Activated CD8-positive, alpha-beta T cell treated with anti-CD3 and anti-CD28 coated beads, Interleukin-2, amount 10 ng/mL, durations not matched to agents 7 days and 5 days (primary cell): ENCODE measurements at regions not wholly inside any gene's neighbourhood (a gene's known extent, or its start where the extent isn't known, plus 50 kb on each side); places are given as distances from the start of the nearest gene placed in this dataset.

Source experiments
- ATAC-seq: fragments of 150-1000 bp; cut with Tn5 transposase; one replicate; pipeline ENCODE4 v1.10.0; 2021; ENCODE audit warnings: moderate library complexity
- CTCF ChIA-PET: fragments of 350-600 bp; sonication (Branson Sonifier 250); formaldehyde crosslinking; loops from one replicate; lab custom pipeline; 2021; ENCODE audit warnings: antibody characterized with exemption; lab: Charles Lee
- POLR2A ChIA-PET: fragments of 350-600 bp; sonication (Branson Sonifier 250); formaldehyde crosslinking; loops from one replicate; lab custom pipeline; 2021; ENCODE audit warnings: antibody characterized with exemption; lab: Charles Lee
- DNase-seq: peaks from one replicate; pipeline ENCODE4 v3.0.0-alpha.2; 2020
- H3K27ac Mint-ChIP-seq: one replicate; pipeline ENCODE4 v1.8.0; 2021; ENCODE audit warnings: mild to moderate bottlenecking, mixed read lengths
- H3K27me3 Mint-ChIP-seq: one replicate; pipeline ENCODE4 v1.8.0; 2021; ENCODE audit warnings: low read depth, mixed read lengths
- H3K36me3 Mint-ChIP-seq: one replicate; pipeline ENCODE4 v1.8.0; 2021; ENCODE audit warnings: low read depth, mixed read lengths
- H3K4me1 Mint-ChIP-seq: one replicate; pipeline ENCODE4 v1.8.0; 2021; ENCODE audit warnings: low read depth, mixed read lengths
- H3K4me3 Mint-ChIP-seq: one replicate; pipeline ENCODE4 v1.8.0; 2021; ENCODE audit warnings: mild to moderate bottlenecking, mixed read lengths
- H3K9me3 Mint-ChIP-seq: one replicate; pipeline ENCODE4 v1.8.0; 2022; ENCODE audit warnings: mixed read lengths; ENCODE audit not compliant: insufficient read depth

DNA sequence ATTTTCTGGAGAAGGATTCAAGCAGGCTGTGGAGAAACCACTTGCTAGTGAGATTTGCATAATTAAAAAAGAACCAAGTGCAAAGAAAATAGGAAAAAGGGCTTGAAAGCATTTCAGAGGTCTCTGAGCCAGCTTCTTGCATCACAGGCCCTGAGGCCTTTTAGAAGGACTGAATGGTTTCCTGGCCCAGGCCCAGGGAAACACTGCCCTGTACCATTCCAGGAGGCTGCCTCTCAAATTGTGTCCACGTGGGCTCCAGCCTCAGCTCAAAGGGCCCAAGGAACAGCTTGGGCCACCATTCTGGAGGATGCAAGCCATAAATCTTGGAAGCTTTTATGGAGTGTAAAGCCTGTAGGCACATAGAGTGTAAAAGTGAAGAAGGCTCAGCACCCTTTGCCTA lies 523.3 kb upstream of the VRK2 start:
- ChIA-PET CTCF (no interaction called here), POLR2A (no interaction called here)
- no peaks in the 10 kb centered on the region for H3K27me3 Mint-ChIP-seq
- no peaks in the 10 kb centered on the region for H3K9me3 Mint-ChIP-seq
- DNase-seq (no peak), ATAC-seq (no peak)
- H3K27ac Mint-ChIP-seq, result no peak overlapping the region
- no peaks in the 10 kb centered on the region for H3K4me1 Mint-ChIP-seq
- H3K4me3 Mint-ChIP-seq, result no peak overlapping the region
- H3K36me3 Mint-ChIP-seq, result no peaks in the 10 kb centered on the region

DNA sequence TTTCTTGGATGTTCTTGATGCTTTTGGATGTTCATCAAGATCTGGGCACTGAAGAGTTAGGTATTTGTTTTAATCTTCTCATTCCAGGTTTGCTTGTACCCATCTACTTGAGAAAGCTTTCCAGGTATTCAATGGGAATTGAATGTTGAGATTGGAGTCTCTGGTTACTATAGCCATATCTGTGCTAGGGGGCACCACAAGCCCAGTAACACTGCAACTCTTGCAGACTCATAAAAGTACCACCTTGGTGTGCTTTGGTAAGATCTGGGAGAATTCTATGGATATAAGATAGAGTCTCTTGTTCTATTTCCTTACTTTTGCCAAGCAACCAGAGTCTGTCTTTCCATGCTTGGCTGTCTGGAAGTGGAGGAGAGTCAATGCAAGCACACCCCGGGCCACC lies 518.9 kb upstream of the VRK2 start:
- CTCF ChIA-PET, result no interaction called here
- no peaks in the 10 kb centered on the region for H3K27me3 Mint-ChIP-seq
- no peaks in the 10 kb centered on the region for H3K9me3 Mint-ChIP-seq
- H3K4me1 Mint-ChIP-seq, result no peaks in the 10 kb centered on the region
- no peaks in the 10 kb centered on the region for H3K36me3 Mint-ChIP-seq
- POLR2A ChIA-PET, result no interaction called here
- no peak overlapping the region for H3K27ac Mint-ChIP-seq
- ATAC-seq (no peak), DNase-seq (no peak)
- no peak overlapping the region for H3K4me3 Mint-ChIP-seq

DNA sequence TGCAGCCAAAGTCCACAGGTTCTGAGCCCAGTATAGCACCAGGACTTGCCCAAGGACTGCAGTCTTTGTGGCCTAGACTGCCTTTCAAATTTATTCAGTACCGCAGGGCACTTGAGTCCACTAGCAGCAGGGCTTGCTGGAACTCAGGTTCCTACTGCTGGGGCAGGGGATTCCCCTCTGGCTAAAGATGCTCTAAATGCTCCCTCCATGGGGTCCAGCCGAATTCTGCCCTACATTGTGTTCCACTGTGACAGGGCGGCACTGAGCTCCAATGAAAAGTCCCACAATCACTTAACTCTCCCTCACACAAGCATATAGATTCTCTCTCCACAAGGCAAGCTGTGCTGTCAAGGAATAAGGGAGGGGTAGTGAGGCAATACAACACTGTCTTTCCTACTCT lies 518.1 kb upstream of the VRK2 start:
- Mint-ChIP-seq H3K27ac (no peak overlapping the region), H3K4me1 (no peaks in the 10 kb centered on the region), H3K27me3 (no peaks in the 10 kb centered on the region), H3K36me3 (no peaks in the 10 kb centered on the region), H3K4me3 (no peak overlapping the region), H3K9me3 (no peaks in the 10 kb centered on the region)
- ChIA-PET POLR2A (no interaction called here), CTCF (no interaction called here)
- ATAC-seq (no peak), DNase-seq (no peak)

DNA sequence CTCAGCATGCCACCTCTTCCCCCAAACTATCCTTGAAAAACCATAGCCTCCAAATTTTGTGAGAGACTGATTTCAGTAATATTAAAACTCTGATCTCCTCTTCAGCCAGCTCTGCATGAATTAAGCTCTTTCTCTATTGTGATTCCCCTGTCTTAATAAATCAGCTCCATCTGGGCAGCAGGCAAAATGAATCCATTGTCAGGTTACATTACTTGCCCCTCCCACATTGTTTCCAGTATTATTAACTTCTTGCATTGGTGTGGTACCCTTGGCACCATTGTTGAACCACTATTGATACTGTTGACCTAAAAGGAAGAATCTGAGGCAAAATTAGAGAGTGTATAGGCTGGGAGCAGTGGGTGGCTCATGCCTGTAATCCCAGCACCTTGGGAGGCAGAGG lies 512.2 kb upstream of the VRK2 start:
- H3K4me1 Mint-ChIP-seq, result no peaks in the 10 kb centered on the region
- no peaks in the 10 kb centered on the region for H3K27me3 Mint-ChIP-seq
- no peak for ATAC-seq
- ChIA-PET POLR2A (no interaction called here), CTCF (no interaction called here)
- no peak overlapping the region for H3K4me3 Mint-ChIP-seq
- H3K36me3 Mint-ChIP-seq, result no peaks in the 10 kb centered on the region
- DNase-seq, result no peak
- no peaks in the 10 kb centered on the region for H3K9me3 Mint-ChIP-seq
- no peak overlapping the region for H3K27ac Mint-ChIP-seq

DNA sequence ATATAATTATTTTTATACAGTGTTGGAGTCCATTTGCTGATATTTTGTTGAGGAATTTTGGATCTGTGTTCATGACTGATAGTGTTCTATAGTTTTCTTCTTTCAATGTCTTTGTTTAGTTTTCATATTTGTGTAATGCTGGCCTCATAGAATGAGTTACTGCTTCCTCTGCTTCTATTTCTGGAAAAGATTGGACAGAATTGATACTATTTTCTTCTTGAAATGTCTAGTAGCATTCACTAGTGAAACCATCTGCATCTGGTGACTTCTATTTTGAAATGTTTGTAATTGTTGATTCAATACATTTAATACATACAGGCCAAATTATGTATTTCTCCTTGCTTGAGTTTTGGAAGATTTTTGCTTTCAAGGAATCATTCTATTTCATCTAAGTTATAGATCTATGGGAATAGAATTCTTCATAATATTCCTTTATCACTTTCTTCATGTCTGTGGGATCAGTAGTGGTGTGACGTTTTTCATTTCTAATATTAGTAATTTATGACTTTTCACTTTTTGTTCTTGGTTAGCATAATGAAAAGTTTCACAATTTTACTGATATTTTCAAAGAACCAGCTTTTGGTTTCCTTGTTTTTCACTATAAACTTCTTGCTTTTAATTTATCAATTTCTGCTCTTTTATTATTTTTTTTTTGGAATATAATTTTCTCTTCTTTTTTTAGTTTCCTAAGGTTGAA lies 509.9 kb upstream of the VRK2 start:
- H3K4me1 Mint-ChIP-seq, result no peaks in the 10 kb centered on the region
- CTCF ChIA-PET, result no interaction called here
- ATAC-seq (no peak), DNase-seq (no peak)
- H3K27ac Mint-ChIP-seq, result no peak overlapping the region
- H3K36me3 Mint-ChIP-seq, result no peaks in the 10 kb centered on the region
- no peaks in the 10 kb centered on the region for H3K27me3 Mint-ChIP-seq
- POLR2A ChIA-PET, result no interaction called here
- H3K4me3 Mint-ChIP-seq, result no peak overlapping the region
- H3K9me3 Mint-ChIP-seq, result no peaks in the 10 kb centered on the region

DNA sequence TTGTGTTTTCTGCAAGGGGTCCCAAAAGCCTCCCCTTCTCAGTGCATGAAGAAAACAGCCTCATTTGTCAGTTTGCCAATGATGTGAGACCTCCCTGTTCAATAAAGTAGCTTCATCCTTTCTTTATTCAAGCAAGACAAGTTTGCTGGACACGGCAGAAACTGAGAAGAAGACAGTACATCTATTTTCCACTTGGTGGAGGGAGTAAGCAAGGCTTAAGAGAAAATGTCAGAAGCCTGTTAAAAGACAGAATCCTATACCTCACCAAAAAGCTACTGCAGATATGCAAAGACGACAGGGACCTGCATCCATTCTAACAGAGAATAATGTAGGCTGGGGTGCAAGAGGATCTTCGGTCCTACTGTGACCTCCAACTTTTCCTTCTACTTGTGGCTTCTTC lies 506.8 kb upstream of the VRK2 start:
- Mint-ChIP-seq H3K27ac (no peak overlapping the region), H3K36me3 (no peaks in the 10 kb centered on the region), H3K4me1 (no peaks in the 10 kb centered on the region), H3K27me3 (no peaks in the 10 kb centered on the region), H3K9me3 (no peaks in the 10 kb centered on the region), H3K4me3 (no peak overlapping the region)
- DNase-seq (no peak), ATAC-seq (no peak)
- CTCF ChIA-PET, result no interaction called here
- POLR2A ChIA-PET, result no interaction called here

DNA sequence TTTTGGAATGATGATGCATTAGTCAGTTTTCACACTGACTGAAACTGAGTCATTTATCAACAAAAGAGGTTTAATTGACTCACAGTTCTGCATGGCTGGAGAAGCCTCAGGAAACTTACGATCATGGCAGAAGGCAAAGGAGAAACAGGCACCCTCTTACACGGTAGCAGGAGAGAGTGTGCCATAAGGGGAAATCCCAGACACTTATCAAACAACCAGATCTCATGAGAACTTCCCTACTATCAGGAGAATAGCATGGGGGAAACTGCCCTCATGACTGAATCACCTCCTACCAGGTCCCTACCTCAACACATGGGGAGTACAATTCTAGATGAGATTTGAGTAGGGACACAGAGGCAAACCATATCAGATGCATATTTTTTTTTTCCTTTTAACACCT lies 504.5 kb upstream of the VRK2 start:
- Mint-ChIP-seq H3K4me3 (no peak overlapping the region), H3K27ac (no peak overlapping the region), H3K9me3 (no peaks in the 10 kb centered on the region), H3K36me3 (no peaks in the 10 kb centered on the region), H3K27me3 (no peaks in the 10 kb centered on the region), H3K4me1 (no peaks in the 10 kb centered on the region)
- DNase-seq, result no peak
- no peak for ATAC-seq
- CTCF ChIA-PET, result no interaction called here
- POLR2A ChIA-PET, result no interaction called here

DNA sequence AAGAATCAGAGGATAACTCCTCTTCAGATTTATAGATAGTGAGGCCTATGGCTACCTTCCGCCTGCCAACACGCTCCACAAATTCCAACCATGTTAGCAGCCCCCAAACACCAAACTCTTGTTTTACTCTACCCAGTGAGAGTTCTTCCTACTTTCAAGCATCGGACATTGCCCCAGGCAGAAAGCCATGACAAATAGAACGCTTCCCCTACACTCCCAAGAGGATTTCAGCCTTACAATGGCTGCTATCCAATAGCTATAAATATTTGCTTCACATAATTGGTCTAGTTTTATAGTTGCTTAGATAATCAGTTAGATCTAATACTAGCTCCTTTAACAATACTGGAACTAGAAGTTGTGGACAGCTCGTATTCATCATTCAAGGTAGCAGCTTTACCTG lies 503.4 kb upstream of the VRK2 start:
- DNase-seq (no peak), ATAC-seq (no peak)
- Mint-ChIP-seq H3K36me3 (no peaks in the 10 kb centered on the region), H3K9me3 (no peaks in the 10 kb centered on the region), H3K4me3 (no peak overlapping the region), H3K27ac (no peak overlapping the region), H3K27me3 (no peaks in the 10 kb centered on the region), H3K4me1 (no peaks in the 10 kb centered on the region)
- ChIA-PET POLR2A (no interaction called here), CTCF (no interaction called here)

DNA sequence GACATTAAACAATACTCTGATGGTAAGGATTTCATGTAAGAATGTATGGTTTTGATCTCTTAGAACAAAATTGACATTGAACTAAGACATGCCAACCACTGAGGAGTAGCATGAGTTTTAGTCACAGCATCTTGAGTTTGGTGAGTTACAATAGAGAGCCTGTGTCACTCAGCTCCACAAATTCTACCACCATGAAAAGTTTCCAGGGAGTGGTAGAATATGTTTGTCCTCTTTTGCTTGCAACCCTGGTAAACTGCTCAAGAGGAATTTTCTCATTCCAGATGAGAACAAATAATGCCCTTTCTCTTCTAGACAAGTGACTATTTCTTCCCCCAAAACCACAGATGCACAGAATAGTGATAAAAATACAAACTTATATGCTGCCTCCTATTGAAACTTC lies 502.0 kb upstream of the VRK2 start:
- CTCF ChIA-PET, result no interaction called here
- DNase-seq (no peak), ATAC-seq (no peak)
- peaks cover 3% of the 10 kb centered on the region for H3K4me1 Mint-ChIP-seq
- H3K4me3 Mint-ChIP-seq, result no peak overlapping the region
- no peaks in the 10 kb centered on the region for H3K27me3 Mint-ChIP-seq
- no peaks in the 10 kb centered on the region for H3K9me3 Mint-ChIP-seq
- H3K36me3 Mint-ChIP-seq, result no peaks in the 10 kb centered on the region
- H3K27ac Mint-ChIP-seq, result no peak overlapping the region
- POLR2A ChIA-PET, result no interaction called here

DNA sequence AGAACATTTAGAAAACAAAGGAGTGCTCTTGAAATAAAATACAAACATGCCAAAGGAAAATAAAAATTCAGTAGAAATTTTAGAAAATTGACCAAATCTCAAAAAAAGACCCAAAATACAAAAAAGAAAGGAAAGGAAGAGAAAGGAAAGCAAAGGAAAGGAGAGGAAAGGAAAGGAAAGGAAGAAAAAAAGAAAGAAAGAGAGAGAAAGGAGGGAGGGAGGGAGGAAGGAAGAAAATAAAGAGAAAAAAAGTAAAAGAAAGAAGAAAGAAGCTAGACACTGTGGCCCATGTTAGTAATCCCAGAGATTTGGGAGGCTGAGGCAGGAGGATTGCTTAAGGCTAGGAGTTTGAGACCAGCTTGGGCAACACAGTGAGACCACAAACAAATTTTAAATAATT lies 500.1 kb upstream of the VRK2 start:
- no peaks in the 10 kb centered on the region for H3K9me3 Mint-ChIP-seq
- POLR2A ChIA-PET, result no interaction called here

DNA sequence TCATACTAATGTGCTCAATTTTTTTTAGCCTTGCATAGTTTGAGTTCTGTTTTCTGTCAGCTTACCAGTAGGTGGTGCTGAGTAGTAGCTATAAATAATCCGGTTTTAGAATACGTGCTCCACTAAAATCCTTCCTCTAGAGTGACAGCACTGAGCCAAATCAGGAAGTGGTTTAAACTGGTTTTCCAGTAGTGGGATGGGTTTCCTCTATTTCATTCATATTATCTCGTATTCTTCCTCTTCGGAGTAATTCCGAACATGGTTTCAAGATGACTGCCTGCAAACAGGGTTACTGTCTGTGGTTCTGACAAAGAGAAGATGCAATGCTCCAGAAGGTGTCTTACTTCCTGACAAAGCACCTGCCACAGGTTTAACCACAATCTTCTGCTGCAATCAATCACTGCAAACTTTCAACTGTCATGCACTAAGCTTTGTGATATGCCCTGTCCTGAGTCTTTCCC lies 496.9 kb upstream of the VRK2 start:
- CTCF ChIA-PET, result interaction anchor here (1.3 kb wide), 1 partner anchor 36 kb away, joined by 3 read pairs; no protein-coding TSS in a partner anchor
- H3K36me3 Mint-ChIP-seq, result no peaks in the 10 kb centered on the region
- POLR2A ChIA-PET, result no interaction called here
- H3K27me3 Mint-ChIP-seq, result no peaks in the 10 kb centered on the region
- H3K4me1 Mint-ChIP-seq, result peaks cover 7% of the 10 kb centered on the region
- H3K4me3 Mint-ChIP-seq, result no peak overlapping the region
- DNase-seq (no peak), ATAC-seq (no peak)
- H3K27ac Mint-ChIP-seq, result no peak overlapping the region
- H3K9me3 Mint-ChIP-seq, result peaks cover 4% of the 10 kb centered on the region

More for the DNA sequence above, 500.1 kb upstream of the VRK2 start:
- Mint-ChIP-seq H3K27ac (no peak overlapping the region), H3K36me3 (no peaks in the 10 kb centered on the region), H3K4me1 (peaks cover 7% of the 10 kb centered on the region), H3K27me3 (no peaks in the 10 kb centered on the region), H3K4me3 (no peak overlapping the region)
- no peak for ATAC-seq
- CTCF ChIA-PET, result no interaction called here
- no peak for DNase-seq

DNA sequence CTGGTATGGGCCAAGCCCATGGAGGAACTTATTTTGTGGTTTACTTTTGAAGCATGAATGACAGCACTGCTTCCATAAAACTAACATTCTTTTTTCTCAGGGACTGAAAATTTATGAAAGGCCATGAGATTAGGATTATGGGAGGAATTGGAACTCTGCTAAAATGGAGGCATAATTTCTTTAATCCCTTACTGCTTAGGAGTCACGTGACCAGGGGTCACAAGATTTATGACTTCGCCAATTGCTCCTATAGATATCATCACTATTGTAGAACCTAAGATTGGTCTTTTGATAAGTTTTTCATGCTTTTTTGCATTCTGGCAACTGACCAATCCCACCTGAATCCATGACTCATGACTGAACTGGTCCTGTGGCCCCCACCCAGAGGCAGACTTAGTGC lies 495.7 kb upstream of the VRK2 start:
- ATAC-seq, result no peak
- H3K4me1 Mint-ChIP-seq, result peaks cover 7% of the 10 kb centered on the region
- DNase-seq, result no peak
- H3K9me3 Mint-ChIP-seq, result peaks cover 4% of the 10 kb centered on the region
- no peaks in the 10 kb centered on the region for H3K36me3 Mint-ChIP-seq
- no peaks in the 10 kb centered on the region for H3K27me3 Mint-ChIP-seq
- no peak overlapping the region for H3K4me3 Mint-ChIP-seq
- POLR2A ChIA-PET, result no interaction called here
- CTCF ChIA-PET, result no interaction called here
- no peak overlapping the region for H3K27ac Mint-ChIP-seq

DNA sequence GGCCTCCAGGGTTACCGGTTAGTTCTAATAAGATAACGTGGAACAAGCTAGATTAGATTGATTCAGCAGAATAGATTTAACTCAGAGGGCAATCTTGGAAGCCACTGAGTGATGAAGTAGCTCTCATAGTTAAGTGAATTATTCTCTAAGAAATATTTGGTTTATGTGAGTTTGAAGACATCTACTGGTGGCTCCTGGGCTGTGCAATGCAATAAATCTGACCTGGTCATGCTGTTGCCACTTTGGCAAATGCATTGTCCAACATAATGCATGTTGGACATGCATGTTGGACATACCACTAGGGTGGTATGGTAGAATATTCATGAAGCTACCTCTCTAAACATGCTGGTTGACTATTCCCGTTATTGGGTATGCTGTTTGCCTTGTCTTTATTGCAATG lies 493.7 kb upstream of the VRK2 start:
- Mint-ChIP-seq H3K27me3 (no peaks in the 10 kb centered on the region), H3K27ac (no peak overlapping the region), H3K9me3 (peaks cover 4% of the 10 kb centered on the region), H3K4me1 (peaks cover 7% of the 10 kb centered on the region), H3K4me3 (no peak overlapping the region), H3K36me3 (no peaks in the 10 kb centered on the region)
- no peak for ATAC-seq
- ChIA-PET CTCF (no interaction called here), POLR2A (no interaction called here)
- DNase-seq, result no peak
